BJ (cell line): ENCODE measurements at regions not wholly inside any gene's neighbourhood (a gene's known extent, or its start where the extent isn't known, plus 50 kb on each side); places are given as distances from the start of the nearest gene placed in this dataset.
"Not testable (repeated sequence)": the region's sequence is repeated elsewhere in the genome, so short reads cannot be mapped to it uniquely, and the experiment has no call there.

Source experiments
- CTCF ChIA-PET: fragments of 350-600 bp; formaldehyde crosslinking; extraction: SDS; loops from one replicate; lab custom pipeline; 2021; ENCODE audit warnings: antibody characterized with exemption, inconsistent platforms; lab: Yijun Ruan, JAX
- POLR2A ChIA-PET: fragments of 300-600 bp; sonication (Branson Sonifier 250); formaldehyde crosslinking; extraction: SDS; loops from one replicate; lab custom pipeline; 2021; ENCODE audit warnings: antibody characterized with exemption; lab: Charles Lee
- DNase-seq: peaks from one replicate; pipeline ENCODE4 v3.0.0-alpha.2; 2011; ENCODE audit warnings: low read depth
- H3K27me3 ChIP-seq: 2 replicates; pipeline ENCODE4 v1.6.0; 2011; ENCODE audit warnings: low read length; ENCODE audit not compliant: control insufficient read depth, insufficient read depth
- H3K36me3 ChIP-seq: 2 replicates; pipeline ENCODE4 v1.5.1; 2011; ENCODE audit warnings: low read length; ENCODE audit not compliant: control insufficient read depth, insufficient read depth
- H3K4me3 ChIP-seq: 2 replicates; pipeline ENCODE4 v1.5.1; 2011; ENCODE audit warnings: low read depth, mild to moderate bottlenecking, control low read depth, low read length
- CTCF ChIP-seq: IDR thresholded peaks from 2 replicates; pipeline ENCODE4 v1.5.1; 2011; ENCODE audit warnings: low read depth, mild to moderate bottlenecking, control low read depth, inconsistent platforms, low read length, moderate library complexity; ENCODE audit not compliant: insufficient read depth

- CTCF ChIA-PET: no interaction called here
- no peak for DNase-seq
- Histone ChIP-seq H3K4me3 (no peak overlapping the region), H3K36me3 (no peaks in the 10 kb centered on the region), H3K27me3 (peaks cover 2% of the 10 kb centered on the region; the same call in 1 of the 2 replicates)
- POLR2A ChIA-PET: no interaction called here
- no peak for TF ChIP-seq CTCF
These were observed 128.1 kb upstream of the ITGB1 start for GRCh38 chr10:33086100-33086499.

GRCh38 chr10:33085313-33085833 is 127.3 kb upstream of the ITGB1 start:
- no peaks in the 10 kb centered on the region for H3K36me3 ChIP-seq
- DNase-seq: no peak
- ChIA-PET CTCF (no interaction called here), POLR2A (no interaction called here)
- peaks cover 2% of the 10 kb centered on the region; the same call in 1 of the 2 replicates for H3K27me3 ChIP-seq
- no peak overlapping the region for H3K4me3 ChIP-seq
- no peak for TF ChIP-seq CTCF

GRCh38 chr10:33084453-33084852 is 126.4 kb upstream of the ITGB1 start:
- POLR2A ChIA-PET: no interaction called here
- CTCF ChIA-PET: interaction anchor here (0.7 to 1.2 kb wide), 2 partner anchors 9 to 11 kb away, joined by 4 to 6 read pairs; no protein-coding TSS in a partner anchor

GRCh38 chr10:33082373-33082895 is 124.4 kb upstream of the ITGB1 start:
- ChIA-PET CTCF (no interaction called here), POLR2A (no interaction called here)
- no peak overlapping the region for H3K4me3 ChIP-seq
- H3K27me3 ChIP-seq: peaks cover 3% of the 10 kb centered on the region; the same call in 1 of the 2 replicates
- no peak for TF ChIP-seq CTCF
- no peaks in the 10 kb centered on the region for H3K36me3 ChIP-seq
- DNase-seq: no peak

More at GRCh38 chr10:33084453-33084852, 126.4 kb upstream of the ITGB1 start:
- no peak overlapping the region for H3K4me3 ChIP-seq
- no peak for TF ChIP-seq CTCF
- peaks cover 2% of the 10 kb centered on the region; the same call in 1 of the 2 replicates for H3K27me3 ChIP-seq
- DNase-seq: no peak
- no peaks in the 10 kb centered on the region for H3K36me3 ChIP-seq

- POLR2A ChIA-PET, H3K36me3 ChIP-seq, CTCF ChIA-PET, H3K4me3 ChIP-seq, H3K27me3 ChIP-seq, DNase-seq: not testable (repeated sequence)
These were observed 122.4 kb upstream of the ITGB1 start for GRCh38 chr10:33080467-33080866.
